Hepatic stellate cell (primary cell): ENCODE measurements at regions not wholly inside any gene's neighbourhood (a gene's known extent, or its start where the extent isn't known, plus 50 kb on each side); places are given as distances from the start of the nearest gene placed in this dataset.

Source experiments
- DNase-seq: peaks from one replicate; pipeline ENCODE4 v3.0.0; 2011; ENCODE audit warnings: low spot score

DNA sequence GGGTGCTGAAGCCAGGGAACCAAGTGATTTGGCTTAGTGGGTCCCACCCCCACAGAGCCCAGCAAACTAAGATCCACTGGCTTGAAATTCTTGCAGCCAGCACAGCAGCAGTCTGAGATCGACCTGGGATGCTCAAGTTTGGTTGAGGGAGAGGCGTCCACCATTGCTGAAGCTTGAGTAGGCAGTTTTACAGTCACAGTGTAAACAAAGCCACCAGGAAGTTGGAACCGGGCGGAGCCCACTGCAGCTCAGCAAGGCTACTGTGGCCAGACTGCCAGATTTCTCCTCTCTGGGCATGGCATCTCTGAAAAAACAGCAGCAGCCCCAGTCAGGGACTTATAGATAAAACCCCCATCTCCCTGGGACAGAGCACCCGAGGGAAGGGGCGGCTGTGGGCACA lies 424.1 kb upstream of the TENM4 start:
- DNase-seq = no peak

DNA sequence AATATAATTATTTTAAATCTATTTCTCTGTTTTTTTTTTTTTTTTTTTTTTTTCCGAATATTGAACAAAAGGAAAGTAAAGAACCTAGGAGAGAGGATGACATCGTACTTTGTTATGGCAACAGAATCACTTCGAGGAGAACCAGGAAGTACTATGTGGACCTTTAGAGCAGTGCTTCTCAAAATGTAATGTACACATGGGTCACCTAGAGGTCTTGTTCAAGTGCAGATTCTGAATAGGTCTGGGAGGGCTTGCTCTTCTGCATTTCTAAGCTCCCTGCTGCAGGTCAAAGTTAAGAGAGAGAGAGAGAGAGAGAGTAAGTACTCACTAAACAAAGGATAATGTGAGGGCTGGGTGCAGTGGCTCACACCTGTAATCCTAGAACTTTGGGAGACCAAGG lies 419.5 kb upstream of the TENM4 start:
- no peak for DNase-seq

DNA sequence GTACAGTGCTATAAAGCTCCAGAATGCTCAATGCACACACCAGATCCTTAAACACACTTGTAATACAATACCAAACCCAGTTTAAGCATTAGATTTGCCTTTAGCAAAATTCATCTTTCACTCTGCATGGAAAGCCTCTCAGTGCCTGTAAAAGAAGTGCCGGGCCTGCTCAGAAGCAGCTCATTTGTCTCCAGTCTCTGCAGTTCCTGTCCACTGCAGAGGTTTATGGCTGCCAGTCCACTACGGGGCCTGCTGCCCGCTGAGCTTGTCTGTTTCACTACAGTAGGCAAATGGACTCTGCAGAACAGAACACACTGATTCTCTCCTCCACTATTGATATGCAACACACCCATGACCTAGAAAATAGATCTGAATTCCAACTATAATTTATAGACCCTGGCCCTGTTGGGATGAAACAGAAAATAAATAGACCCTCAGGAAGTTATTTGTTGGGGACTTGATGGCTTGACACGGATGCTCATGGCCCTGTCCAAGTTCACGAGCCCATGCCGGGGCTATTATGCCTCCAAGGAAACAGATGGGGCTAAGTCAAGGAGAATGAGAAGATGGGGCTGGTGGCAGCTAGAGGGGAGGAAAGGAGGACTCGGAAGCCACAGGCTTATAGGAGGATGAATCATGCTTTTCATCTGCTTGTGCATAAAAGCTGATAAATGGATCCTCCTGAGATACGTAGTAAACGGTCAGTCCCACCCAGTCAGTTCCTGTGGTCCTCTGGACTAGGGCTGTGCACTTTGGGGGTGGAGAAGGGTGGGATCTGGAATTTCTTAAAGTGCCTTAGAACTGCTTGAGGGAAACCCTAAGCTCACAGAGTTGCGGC lies 416.8 kb upstream of the TENM4 start:
- no peak for DNase-seq

DNA sequence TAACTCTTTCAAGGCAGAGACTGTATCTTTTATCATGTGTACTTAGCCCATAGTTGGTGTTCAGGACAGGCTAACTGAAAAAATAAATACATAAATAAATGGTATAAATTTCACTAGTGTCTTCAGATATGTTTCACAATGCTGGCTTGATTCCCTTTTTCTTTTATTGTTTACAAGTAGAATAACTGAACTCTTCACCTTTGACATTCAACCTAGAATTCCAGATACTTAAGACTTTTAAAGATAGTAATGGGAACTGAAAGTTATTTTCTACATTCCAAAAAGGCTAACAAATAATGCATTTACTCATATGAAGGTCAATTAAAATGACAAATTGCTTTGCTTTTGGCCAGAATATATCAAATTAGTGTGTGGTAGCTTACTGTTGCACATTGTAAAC lies 411.3 kb upstream of the TENM4 start:
- no peak for DNase-seq

DNA sequence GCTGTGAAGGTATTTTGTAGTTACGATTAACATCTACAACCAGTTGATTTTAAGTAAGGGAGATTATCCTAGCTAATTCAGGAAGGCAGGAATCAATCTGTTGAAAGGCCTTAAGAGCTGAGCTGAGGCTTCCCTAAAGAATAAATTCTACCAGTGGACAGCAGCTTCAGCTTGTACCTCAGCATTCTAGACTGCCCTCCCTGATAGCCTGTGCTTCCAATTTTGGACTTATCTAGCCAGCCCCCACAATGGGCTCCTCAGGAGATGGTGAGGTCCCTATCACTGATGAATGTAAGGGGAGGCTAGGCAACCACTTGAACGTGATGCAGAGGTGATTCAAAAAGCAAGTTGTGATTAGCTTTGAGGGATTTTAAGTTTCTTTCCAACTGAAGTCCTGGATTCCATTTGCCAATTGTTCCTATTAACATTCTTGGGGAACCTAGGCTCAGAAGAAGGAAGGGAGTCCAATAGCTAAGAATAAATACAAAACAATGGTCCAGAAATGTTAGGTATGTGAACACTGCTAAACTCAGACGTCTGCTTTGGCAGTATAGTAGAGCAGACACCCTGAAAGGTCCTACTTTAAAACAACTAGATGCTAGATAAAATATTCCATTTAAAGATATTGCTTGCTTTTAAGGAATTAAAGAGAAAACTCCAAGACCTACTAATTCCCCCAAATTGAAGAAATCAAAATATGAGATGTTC lies 404.3 kb upstream of the TENM4 start:
- DNase-seq = no peak

DNA sequence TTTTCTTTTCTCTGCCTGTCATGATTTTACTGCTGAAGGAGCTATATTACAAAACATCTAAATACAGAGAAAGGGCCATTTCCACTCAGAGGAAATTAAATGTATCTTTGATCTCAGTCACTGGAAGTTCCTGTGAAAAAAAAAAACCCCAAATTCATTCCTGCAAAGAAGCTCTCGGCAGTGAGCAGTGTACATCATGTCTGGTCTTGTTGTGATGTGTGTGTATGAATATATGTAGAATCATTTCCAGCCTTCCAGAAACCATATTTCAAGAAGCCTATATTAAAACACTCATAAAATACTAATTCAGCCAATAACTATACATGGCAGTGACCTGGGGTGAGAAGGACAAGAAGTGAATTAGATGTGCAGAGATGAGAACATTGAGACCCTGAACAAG lies 393.2 kb upstream of the TENM4 start:
- DNase-seq = no peak

DNA sequence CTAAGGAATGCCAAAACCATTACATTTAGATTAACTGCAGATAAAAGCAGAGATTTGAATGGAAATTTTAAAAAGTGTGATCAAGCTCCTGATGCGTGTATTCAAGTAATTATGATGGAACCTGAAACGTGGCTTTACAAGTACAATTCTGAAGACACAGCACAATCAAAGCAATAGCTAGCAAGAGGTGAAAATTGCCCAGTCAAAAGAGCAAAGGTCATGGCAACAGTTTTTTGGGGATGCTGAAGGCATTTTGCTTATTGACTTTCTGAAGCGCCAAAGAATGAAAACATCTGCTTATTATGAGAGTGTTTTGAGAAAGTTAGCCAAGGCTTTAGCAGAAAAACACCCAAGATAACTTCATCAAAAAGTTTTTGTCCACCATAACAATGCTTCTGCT lies 389.6 kb upstream of the TENM4 start:
- no peak for DNase-seq

DNA sequence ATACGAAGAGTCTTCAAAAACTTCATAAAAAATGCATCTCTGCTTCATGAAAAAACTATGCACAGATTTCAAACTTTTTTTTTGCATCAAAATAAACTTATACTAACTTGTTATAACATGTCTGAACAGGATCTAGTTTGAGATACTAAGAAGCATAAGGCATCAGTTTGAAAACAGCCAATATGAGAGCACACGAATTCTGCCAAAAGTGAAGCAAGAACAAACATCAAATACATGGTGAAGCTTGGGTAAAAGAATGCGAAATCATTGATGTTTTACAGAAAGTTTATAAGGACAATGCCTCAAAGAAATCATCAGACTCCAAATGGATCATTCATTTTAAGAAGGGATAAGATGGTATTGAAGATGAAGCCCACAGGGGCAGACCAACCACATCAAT lies 389.1 kb upstream of the TENM4 start:
- DNase-seq = no peak

DNA sequence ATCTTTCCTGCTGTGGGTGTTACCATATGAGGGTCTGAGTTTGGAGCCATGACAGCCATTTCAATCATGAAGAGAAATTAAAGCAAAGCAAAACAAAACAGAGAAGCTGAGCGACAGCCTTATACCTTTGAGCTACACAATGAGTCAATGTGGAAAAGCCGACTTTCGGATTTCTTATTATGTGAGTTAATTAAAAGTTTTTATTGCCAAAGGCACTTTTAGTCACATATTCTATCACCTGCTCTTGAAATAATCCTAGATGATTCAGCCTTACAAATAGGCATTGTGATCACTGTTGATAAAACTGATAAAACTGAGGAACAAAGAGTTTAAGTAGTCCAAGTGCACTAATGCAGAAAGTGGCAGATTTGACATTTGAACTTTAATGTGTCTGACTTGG lies 381.9 kb upstream of the TENM4 start:
- DNase-seq = no peak

DNA sequence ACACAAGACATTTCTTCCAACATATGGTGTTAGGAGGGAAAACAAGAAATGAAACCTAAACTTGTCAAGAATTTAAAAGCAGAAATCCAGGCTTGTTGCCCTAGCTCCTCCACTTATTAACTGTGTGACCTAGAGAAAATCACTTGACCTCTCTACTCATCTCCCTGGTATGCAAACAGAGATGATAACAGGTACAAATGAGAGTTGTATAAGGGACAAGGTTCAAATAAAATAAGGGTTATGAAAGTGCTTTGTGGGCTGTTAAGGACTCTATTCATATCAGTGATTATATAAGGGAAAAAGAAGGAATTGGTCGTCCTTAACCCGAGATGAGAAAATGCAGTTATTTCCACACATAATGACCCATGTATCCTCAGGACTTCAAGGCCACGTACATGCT lies 372.7 kb upstream of the TENM4 start:
- no peak for DNase-seq

DNA sequence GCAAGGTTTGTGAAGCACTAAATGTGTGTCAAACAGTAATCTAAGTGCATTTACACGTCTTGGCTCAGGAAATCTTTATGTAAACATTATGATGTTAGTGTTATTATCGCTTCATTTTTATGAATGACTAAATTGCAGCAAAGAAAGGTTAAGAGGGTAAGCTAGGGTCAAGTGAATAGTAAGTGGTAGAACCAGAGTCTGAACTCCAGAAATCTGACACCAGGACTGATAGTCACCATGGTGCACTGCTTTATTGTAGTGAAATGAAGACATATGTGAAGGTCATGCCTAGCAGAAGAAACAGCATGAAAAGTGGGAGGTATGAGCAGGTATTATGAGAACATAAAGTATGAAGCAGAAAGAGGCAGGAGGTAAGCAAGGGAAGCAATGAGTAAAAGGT lies 368.7 kb upstream of the TENM4 start:
- DNase-seq = no peak

DNA sequence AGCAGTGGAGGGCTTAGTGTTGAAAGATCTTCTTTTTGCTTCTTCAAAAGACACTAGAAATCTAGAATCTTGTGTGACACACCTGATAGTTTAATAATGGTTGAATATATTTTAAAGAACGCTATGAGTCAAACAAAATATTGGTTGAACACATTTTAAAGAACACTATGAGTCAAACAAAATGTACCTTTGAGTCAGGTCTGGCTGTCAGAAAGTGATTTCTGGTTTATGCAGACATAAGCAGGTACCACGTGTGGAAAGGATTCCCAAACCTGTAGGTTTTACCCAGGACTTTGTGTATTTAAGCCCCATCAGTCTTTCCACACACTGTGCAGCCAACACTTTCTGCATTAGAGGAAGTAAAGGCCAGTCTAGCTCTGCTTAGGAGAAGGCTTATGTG lies 366.7 kb upstream of the TENM4 start:
- no peak for DNase-seq

DNA sequence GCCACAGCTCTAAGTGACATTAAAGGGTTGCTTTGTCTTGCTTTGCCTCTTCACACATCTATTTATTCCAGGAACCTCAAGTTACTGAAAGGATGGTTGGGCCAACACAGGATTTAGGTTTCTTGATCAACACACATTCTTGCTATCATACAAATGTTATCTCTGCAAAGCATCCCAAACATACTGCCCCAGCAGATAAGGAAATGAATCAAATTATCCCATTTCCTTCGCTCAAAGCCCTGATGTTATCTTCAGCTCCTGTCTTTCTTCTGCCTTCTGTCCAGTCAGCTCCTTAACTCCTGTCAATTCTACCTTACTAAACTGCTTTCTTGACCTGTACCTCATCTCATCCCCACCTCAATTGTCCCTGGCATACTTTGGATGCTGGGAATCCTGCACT lies 355.9 kb upstream of the TENM4 start:
- no peak for DNase-seq

DNA sequence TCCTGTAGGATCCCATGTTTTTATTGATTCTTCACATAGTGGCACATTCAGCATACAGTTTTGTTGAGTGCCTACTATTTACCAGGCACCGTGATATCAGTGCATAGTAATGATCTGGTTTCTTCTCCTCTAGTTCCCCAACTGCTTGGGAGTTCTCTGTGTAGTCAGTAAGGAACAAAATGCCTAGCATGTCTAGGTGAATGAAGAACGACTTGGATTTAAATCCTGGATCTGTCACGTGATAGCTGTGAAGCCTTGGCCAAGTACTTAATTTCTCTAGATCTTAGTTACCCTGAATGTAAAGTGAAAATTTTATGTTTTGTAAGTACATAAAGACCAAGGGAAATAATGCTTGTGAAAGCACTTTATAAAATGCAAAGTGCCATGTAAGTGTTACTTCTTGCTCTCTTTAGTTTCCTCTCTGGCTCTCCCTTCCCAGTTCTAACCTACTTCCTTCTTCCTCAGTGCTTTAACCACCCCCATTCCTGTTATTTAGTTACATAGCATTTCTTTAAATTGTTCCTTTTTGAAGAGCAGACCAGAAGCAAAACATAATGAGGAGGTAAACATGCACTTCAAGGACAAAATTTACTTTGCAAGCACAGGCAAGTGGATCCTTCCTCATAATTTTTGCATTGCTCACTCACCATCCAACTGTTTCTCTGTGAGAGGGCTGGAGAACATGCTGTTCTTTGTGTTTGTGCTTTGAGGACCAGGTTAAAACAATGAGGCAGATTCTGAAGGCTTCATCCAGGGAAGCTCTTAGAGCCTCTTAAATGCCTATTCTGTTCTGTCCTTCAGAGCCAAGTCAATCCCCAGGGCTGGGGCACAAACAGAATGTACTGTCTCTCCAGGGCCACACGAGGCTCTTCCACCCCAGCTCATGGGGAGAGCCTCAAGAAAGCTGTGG lies 353.9 kb upstream of the TENM4 start:
- DNase-seq = no peak

DNA sequence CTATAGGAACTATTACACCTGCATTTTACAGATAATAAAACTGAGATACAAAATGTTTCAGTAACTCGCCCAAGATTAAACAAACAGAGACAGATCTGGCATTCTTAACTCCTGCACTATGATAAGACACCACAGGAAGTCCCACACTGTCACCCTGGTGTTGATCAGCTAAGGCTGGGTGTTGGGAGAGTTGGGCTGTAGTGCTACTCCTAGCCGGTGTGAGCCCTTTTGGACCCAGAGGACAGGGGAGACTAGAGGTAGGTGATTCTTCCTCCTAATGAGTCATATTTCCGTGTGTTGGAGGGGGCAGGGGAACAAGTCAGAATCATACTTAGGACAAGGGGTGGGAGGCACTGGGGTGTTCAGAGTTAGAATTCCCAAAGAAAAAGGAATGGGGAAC lies 353.2 kb upstream of the TENM4 start:
- no peak for DNase-seq

DNA sequence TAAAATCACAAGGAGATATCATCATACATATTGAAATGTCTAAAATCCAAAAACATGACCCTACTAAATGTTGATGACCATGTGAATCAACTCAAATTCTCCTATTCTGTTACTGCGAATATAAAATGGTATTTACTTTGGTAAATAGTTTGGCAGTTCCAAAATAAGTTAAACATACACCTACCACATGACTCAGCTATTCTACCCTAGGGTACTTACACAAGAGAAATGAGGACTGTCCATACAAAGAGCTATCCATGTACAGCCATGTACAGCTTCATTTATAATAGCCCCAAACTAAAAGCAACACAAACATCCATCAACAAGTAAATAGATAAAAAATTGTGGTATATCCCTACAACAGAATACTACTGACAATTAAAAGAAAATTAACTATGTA lies 346.1 kb upstream of the TENM4 start:
- no peak for DNase-seq

DNA sequence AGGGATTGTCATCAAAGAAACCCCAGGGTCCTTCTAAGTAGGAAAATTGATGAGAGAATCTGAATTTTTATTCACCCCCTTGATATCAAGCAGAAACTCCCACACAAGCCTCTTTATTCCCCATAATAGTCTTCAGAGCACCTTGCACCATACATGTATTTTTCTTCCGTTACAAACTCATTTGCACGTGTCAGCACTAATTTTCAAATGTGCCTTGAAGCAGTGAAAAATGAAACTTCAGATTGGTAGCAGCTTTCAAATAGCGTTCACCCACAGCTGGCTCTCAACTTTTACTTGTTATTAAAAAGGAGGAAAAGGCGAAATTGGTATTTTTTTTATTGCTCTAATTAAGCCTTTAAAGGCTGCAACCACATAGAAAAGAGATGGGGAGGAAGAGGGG lies 343.0 kb upstream of the TENM4 start:
- no peak for DNase-seq

DNA sequence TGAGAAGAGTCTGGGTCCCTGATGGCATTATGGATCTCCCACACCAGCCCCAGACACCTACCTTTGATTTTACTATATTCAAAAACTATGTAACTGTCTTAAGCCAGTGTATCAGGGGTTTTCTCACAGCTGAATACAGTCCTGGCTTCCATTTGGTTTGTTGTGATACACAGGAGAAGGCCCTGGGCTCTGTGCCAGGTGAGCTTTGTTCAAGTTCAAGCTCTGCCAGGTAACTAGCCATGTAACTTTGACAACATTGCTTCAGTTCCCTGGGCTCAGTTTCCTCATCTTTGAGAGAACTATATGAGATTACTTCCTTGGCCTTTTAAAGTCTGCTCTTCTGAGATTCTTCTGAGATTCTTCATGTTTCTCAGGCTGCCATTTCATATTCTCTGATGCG lies 327.5 kb upstream of the TENM4 start:
- DNase-seq = no peak

DNA sequence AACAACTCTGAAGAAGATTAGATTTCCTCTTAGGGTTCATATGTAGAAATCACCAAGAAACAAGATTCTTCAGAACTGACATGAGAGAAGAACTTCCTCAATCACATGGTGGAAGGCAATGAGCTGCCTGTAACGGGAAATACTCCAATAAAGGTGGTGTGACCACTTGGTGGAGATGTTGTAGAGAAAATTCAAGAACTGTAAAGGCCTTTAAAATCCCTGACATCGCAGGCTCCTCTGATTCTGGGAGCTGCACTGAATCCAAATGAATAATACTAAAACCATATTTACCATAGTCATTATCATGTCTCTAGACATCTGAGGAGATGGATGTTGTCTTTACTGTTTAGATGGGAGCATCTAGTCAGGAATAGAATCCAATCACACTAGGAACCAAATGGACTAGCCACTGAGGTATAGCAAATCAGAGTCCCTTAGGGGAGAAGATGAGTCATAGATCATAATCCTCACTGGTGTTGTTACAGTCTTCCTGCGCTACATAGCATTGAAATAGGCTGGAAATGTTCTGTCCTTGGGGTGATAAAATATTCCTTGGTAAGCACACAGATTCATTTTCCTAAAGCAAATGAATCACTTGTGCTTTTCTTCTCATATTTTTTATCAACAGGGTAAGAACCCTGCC lies 321.6 kb upstream of the TENM4 start:
- no peak for DNase-seq

DNA sequence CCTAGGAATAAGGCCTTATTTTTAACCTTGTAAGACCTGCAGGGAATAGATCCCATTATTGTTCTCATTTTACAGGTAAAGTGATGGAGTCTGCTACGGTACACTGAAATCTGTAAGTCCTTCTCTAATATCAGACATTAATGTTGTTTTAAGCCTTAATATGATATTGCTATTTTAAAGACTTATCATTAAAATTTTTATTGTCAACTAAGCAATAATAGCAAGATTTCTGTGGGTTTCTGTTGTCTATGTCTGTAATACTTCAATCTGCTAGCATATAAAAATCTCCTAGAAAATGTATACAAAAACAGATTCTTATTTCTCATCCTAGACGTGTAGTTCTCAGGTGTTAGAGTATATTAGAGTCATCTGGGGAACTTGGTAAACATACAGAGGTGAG lies 317.5 kb upstream of the TENM4 start:
- no peak for DNase-seq

DNA sequence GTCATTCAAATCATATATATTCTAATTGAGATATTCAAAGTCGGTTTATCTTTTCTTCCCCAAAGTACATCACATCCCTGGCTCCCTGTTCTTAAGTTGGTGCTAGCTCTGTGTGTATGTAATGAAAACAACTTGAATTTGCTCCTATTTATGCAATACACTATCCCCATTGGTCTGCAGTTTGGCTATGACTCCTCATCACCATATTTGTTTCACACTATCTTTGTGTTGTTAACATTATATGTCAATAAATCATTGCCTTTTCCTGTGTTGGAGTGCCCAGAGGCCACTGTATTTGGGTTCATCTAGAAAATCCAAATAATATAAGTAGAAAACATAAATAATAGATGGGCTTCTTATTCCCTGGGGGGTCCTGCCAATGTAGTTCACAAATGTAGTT lies 306.6 kb upstream of the TENM4 start:
- no peak for DNase-seq

DNA sequence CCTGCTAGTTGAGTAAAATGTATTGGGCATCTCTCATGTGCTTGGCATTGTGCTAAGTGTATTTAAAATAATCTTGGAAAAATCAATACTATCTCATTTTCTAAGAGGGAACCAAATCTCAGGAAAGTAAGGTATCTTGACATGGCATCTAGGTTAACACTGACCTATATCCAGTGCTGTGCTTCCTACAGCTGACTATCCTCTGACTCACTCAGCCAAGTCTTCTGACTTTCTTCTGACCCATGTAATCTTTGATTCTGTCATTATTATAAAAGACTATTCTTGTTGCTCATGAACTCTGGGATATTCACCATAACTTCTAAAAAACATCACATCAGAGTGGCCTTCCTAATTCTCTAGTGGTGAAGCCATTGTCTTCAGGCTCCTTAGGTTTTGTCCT lies 304.1 kb upstream of the TENM4 start:
- no peak for DNase-seq
